AG09309 (cell line): ENCODE measurements at regions not wholly inside any gene's neighbourhood (a gene's known extent, or its start where the extent isn't known, plus 50 kb on each side); places are given as distances from the start of the nearest gene placed in this dataset.

Source experiments
- DNase-seq: peaks from one replicate; pipeline ENCODE4 v3.0.0-alpha.2; 2010; ENCODE audit warnings: low read depth
- H3K4me3 ChIP-seq: 2 replicates; pipeline ENCODE4 v1.5.1; 2011; ENCODE audit warnings: mild to moderate bottlenecking, low read depth, low read length, moderate library complexity; ENCODE audit not compliant: control insufficient read depth
- TF ChIP-seq, protein P1 (sequence below): IDR thresholded peaks from 2 replicates; pipeline ENCODE4 v1.5.1; 2011; ENCODE audit warnings: mild to moderate bottlenecking, low read depth, low read length, inconsistent platforms; ENCODE audit not compliant: insufficient read depth, control insufficient read depth; ENCODE audit errors: missing control alignments

DNA sequence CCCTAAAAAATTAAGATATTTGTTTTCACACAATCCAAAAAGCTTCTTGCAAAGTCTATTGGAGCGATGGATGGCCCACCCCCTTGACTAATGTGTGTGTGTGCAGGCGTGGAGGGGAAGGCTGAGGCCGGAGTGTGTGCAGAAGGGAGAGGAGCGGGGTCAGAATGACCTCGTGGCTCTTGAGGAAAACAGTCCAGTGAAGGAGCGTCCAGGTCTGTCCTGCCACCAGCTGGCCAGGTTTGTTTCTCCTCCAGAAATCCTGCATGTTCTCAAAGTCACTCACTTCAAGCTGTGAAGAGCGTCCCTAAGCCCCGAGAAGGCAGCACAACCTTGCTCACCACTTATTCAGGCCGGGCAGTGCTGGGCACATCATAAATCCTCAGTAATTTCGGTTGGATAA lies 69.5 kb upstream of the SSX2IP start:
- no peak for DNase-seq
- TF ChIP-seq, protein P1, sequence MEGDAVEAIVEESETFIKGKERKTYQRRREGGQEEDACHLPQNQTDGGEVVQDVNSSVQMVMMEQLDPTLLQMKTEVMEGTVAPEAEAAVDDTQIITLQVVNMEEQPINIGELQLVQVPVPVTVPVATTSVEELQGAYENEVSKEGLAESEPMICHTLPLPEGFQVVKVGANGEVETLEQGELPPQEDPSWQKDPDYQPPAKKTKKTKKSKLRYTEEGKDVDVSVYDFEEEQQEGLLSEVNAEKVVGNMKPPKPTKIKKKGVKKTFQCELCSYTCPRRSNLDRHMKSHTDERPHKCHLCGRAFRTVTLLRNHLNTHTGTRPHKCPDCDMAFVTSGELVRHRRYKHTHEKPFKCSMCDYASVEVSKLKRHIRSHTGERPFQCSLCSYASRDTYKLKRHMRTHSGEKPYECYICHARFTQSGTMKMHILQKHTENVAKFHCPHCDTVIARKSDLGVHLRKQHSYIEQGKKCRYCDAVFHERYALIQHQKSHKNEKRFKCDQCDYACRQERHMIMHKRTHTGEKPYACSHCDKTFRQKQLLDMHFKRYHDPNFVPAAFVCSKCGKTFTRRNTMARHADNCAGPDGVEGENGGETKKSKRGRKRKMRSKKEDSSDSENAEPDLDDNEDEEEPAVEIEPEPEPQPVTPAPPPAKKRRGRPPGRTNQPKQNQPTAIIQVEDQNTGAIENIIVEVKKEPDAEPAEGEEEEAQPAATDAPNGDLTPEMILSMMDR: no peak
- H3K4me3 ChIP-seq: no peak overlapping the region

- no peak overlapping the region for H3K4me3 ChIP-seq
- TF ChIP-seq, protein P1: no peak
- DNase-seq: no peak
Observed at GRCh38 chr1:84758968-84759491, 68.8 kb upstream of the SSX2IP start.

DNA sequence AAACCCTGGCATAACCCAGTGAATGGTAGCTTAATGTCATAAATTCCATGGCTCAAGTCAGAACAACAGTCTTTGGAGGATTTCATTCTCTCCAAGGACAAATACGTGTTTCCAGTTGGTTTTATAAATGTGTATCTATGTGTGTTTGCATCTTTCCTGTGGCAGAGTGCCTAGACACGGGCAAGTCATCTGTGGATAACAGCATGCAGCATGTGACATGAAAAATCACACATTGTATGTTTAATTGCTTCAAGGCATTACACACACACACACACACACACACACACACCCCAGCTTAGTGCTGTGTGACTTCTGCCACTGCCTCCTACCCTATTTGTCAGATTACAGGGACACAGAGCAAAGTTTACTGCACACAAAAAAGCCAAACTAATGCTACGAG lies 68.2 kb upstream of the SSX2IP start:
- TF ChIP-seq, protein P1: no peak
- no peak overlapping the region for H3K4me3 ChIP-seq
- no peak for DNase-seq

GRCh38 chr1:84757301-84757700 lies 67.0 kb upstream of the SSX2IP start:
- DNase-seq: no peak
- H3K4me3 ChIP-seq: no peak overlapping the region
- TF ChIP-seq, protein P1: no peak

DNA sequence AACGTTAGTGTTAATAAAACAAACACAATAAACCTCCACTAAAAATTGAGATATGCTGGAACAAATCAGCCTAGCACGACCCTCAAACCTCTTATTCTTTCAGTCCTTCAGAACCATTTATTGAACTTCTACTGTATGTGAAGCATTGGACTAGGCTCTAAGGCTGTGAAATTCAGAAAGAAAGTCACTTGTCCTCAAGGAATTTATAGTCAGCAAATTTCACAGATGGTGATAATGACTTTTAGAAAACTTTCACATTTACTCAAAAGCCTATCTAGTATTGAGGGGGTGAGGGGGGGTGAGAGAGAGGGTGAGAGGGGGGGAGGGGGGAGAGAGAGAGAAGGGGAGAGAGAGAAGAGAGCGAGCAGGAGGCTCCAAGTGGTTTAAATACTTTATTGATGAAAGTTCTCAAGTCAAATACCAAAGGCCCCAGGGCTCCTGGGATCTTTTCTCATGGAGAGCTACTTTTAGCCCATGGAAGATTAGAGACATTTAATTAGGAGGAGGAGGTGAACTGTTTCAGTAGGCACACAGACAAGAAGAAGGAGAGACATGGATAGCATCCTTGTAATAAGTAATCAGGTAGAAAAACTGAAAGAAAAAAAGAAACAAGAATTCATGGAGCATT lies 66.3 kb upstream of the SSX2IP start:
- no peak overlapping the region for H3K4me3 ChIP-seq
- TF ChIP-seq, protein P1: no peak
- DNase-seq: no peak

GRCh38 chr1:84756001-84756400 lies 65.7 kb upstream of the SSX2IP start:
- H3K4me3 ChIP-seq: no peak overlapping the region
- TF ChIP-seq, protein P1: no peak
- DNase-seq: no peak
